Stimulated activated CD8-positive, alpha-beta memory T cell treated with anti-CD3 and anti-CD28 coated beads, Interleukin-4, amount 100 ng/mL, for 48 hours (primary cell): ENCODE measurements at regions not wholly inside any gene's neighbourhood (a gene's known extent, or its start where the extent isn't known, plus 50 kb on each side); places are given as distances from the start of the nearest gene placed in this dataset.

Experiments
- DNase-seq: peaks from one replicate; pipeline ENCODE4 v3.0.0-alpha.2; 2020

GRCh38 chr6:54574671-54575070, 266.4 kb downstream of the TINAG start:
- DNase-seq: no peak

- DNase-seq: no peak
These were observed 268.3 kb upstream of the FAM83B start for GRCh38 chr6:54578261-54578660.

- DNase-seq: no peak
These were observed 267.6 kb upstream of the FAM83B start for GRCh38 chr6:54579011-54579410.

GRCh38 chr6:54586251-54586650, 260.3 kb upstream of the FAM83B start:
- no peak for DNase-seq

GRCh38 chr6:54587277-54587676, 259.3 kb upstream of the FAM83B start:
- no peak for DNase-seq

- DNase-seq: no peak
These were observed 258.4 kb upstream of the FAM83B start for GRCh38 chr6:54588176-54588575.

GRCh38 chr6:54595844-54596243, 250.7 kb upstream of the FAM83B start:
- no peak for DNase-seq

GRCh38 chr6:54598787-54599313, 247.7 kb upstream of the FAM83B start:
- DNase-seq: no peak

GRCh38 chr6:54601600-54602300, 244.8 kb upstream of the FAM83B start:
- no peak for DNase-seq

GRCh38 chr6:54602591-54602990, 244.0 kb upstream of the FAM83B start:
- no peak for DNase-seq

- DNase-seq: no peak
These were observed 236.6 kb upstream of the FAM83B start for GRCh38 chr6:54609981-54610380.

GRCh38 chr6:54613596-54613995, 233.0 kb upstream of the FAM83B start:
- DNase-seq: no peak

GRCh38 chr6:54614499-54615195, 231.9 kb upstream of the FAM83B start:
- no peak for DNase-seq

GRCh38 chr6:54617730-54618129, 228.8 kb upstream of the FAM83B start:
- no peak for DNase-seq

- DNase-seq: no peak
These were observed 228.0 kb upstream of the FAM83B start for GRCh38 chr6:54618572-54618971.

GRCh38 chr6:54619102-54619501, 227.5 kb upstream of the FAM83B start:
- no peak for DNase-seq

GRCh38 chr6:54621285-54621684, 225.3 kb upstream of the FAM83B start:
- no peak for DNase-seq

GRCh38 chr6:54624216-54624615, 222.4 kb upstream of the FAM83B start:
- no peak for DNase-seq

GRCh38 chr6:54624779-54625178, 221.8 kb upstream of the FAM83B start:
- no peak for DNase-seq

- no peak for DNase-seq
These were observed 217.4 kb upstream of the FAM83B start for GRCh38 chr6:54629131-54629530.

- DNase-seq: no peak
These were observed 213.5 kb upstream of the FAM83B start for GRCh38 chr6:54632984-54633565.

- no peak for DNase-seq
These were observed 213.0 kb upstream of the FAM83B start for GRCh38 chr6:54633601-54634000.

- DNase-seq: no peak
These were observed 205.7 kb upstream of the FAM83B start for GRCh38 chr6:54640911-54641310.
